ENCODE measurements at regions not wholly inside any gene's neighbourhood (a gene's known extent, or its start where the extent isn't known, plus 50 kb on each side); places are given as distances from the start of the nearest gene placed in this dataset.
A peak's percentile ranks its signal among the peaks of the same experiment; 100 is the strongest.

- peak overlapping the region; percentile 89 for H3K27ac Mint-ChIP-seq
- peak overlapping the region; percentile 55 for H3K4me3 ChIP-seq (ENCODE audit: low read length)
- H3K36me3 Mint-ChIP-seq (ENCODE audit: low read depth): no peaks in the 10 kb centered on the region
- ChIA-PET POLR2A (interaction anchor here (0.7 to 1.6 kb wide), 2 partner anchors 205 to 206 kb away, joined by 3 to 7 read pairs; partner anchors contain the start of gene CSGALNACT2), CTCF (no interaction called here)
- TF ChIP-seq CTCF (IDR thresholded peaks at IDR 0.05): no peak
- H3K9me3 Mint-ChIP-seq: no peaks in the 10 kb centered on the region
- peak overlapping the region in 1 of 2 donors; percentile 35 for H3K27ac ChIP-seq (ENCODE audit: low read depth in 1 of 2, low read length in 2 of 2)
- peak; percentile 26 to 87 (median 63) for DNase-seq
- H3K4me1 ChIP-seq (ENCODE audit: insufficient read depth, low read length): peaks cover 24% of the 10 kb centered on the region
- peaks cover 11 to 31% of the 10 kb centered on the region in 2 experiments for H3K27me3 ChIP-seq (ENCODE audit: control insufficient read depth in 1 of 2, insufficient read depth in 2 of 2, low read length in 2 of 2)
- peak; percentile 76 for ATAC-seq (ENCODE audit: poor library complexity)
- H3K27me3 Mint-ChIP-seq: peaks cover 16% of the 10 kb centered on the region
- no peaks in the 10 kb centered on the region for H3K36me3 ChIP-seq (ENCODE audit: insufficient read depth, low read length)
- H3K9me3 ChIP-seq (ENCODE audit: control insufficient read depth in 1 of 2, insufficient read depth in 1 of 2, low read length in 2 of 2): peaks cover 0 to 16% of the 10 kb centered on the region in 2 experiments
- H3K4me1 Mint-ChIP-seq (ENCODE audit: low read depth): peaks cover 16% of the 10 kb centered on the region
- H3K4me3 Mint-ChIP-seq: peak overlapping the region; percentile 87
- intact Hi-C loops (cut with DNase I, micrococcal nuclease): loop anchor here in 1 of 2 experiments (10.0 kb wide), 1 partner anchor 202 kb away; the partner anchor contains the start of gene CSGALNACT2
Measured at GRCh38 chr10:42932735-42933447, 144.0 kb upstream of the RET start.

- no peak for TF ChIP-seq CTCF (IDR thresholded peaks at IDR 0.05)
- ATAC-seq (ENCODE audit: poor library complexity) (peak; percentile 65), DNase-seq (peak in 8 of 14 experiments; percentile 12 to 74 (median 59))
- POLR2A ChIA-PET: interaction anchor here (1.0 to 1.6 kb wide), 2 partner anchors 205 to 295 kb away, joined by 6 to 7 read pairs; partner anchors contain the start of genes CSGALNACT2 and ZNF33B
- H3K4me1 ChIP-seq (ENCODE audit: insufficient read depth, low read length): peaks cover 24% of the 10 kb centered on the region
- Mint-ChIP-seq H3K27me3 (peaks cover 16% of the 10 kb centered on the region), H3K9me3 (no peaks in the 10 kb centered on the region), H3K27ac (peak overlapping the region; percentile 89), H3K4me1 (ENCODE audit: low read depth) (peaks cover 16% of the 10 kb centered on the region), H3K4me3 (peak overlapping the region; percentile 87), H3K36me3 (ENCODE audit: low read depth) (no peaks in the 10 kb centered on the region)
- peaks cover 0 to 13% of the 10 kb centered on the region in 2 experiments for H3K9me3 ChIP-seq (ENCODE audit: control insufficient read depth in 1 of 2, insufficient read depth in 1 of 2, low read length in 2 of 2)
- CTCF ChIA-PET: no interaction called here
- H3K27ac ChIP-seq (ENCODE audit: low read depth in 1 of 2, low read length in 2 of 2): peak overlapping the region in 1 of 2 donors; percentile 35
- peak overlapping the region; percentile 55 for H3K4me3 ChIP-seq (ENCODE audit: low read length)
- H3K36me3 ChIP-seq (ENCODE audit: insufficient read depth, low read length): no peaks in the 10 kb centered on the region
- intact Hi-C loops (cut with DNase I, micrococcal nuclease): loop anchor here in 1 of 2 experiments (10.0 kb wide), 1 partner anchor 201 kb away; the partner anchor contains the start of gene CSGALNACT2
- peaks cover 11 to 27% of the 10 kb centered on the region in 2 experiments for H3K27me3 ChIP-seq (ENCODE audit: control insufficient read depth in 1 of 2, insufficient read depth in 2 of 2, low read length in 2 of 2)
Measured at GRCh38 chr10:42933448-42934340, 143.2 kb upstream of the RET start.

GRCh38 chr10:42934351-42934811 is 142.5 kb upstream of the RET start:
- H3K36me3 Mint-ChIP-seq (ENCODE audit: low read depth): no peaks in the 10 kb centered on the region
- TF ChIP-seq CTCF (IDR thresholded peaks at IDR 0.05): no peak
- H3K9me3 Mint-ChIP-seq: no peaks in the 10 kb centered on the region
- no peak for ATAC-seq (ENCODE audit: poor library complexity)
- no peak for DNase-seq
- H3K4me3 ChIP-seq (ENCODE audit: low read length): no peak overlapping the region
- H3K4me1 Mint-ChIP-seq (ENCODE audit: low read depth): peaks cover 16% of the 10 kb centered on the region
- H3K27me3 Mint-ChIP-seq: peaks cover 20% of the 10 kb centered on the region
- H3K4me1 ChIP-seq (ENCODE audit: insufficient read depth, low read length): peaks cover 24% of the 10 kb centered on the region
- H3K27ac Mint-ChIP-seq: peak overlapping the region; percentile 89
- POLR2A ChIA-PET: interaction anchor here (1.0 to 1.6 kb wide), 2 partner anchors 204 to 296 kb away, joined by 6 to 7 read pairs; partner anchors contain the start of genes CSGALNACT2 and ZNF33B
- CTCF ChIA-PET: no interaction called here
- peaks cover 11 to 27% of the 10 kb centered on the region in 2 experiments for H3K27me3 ChIP-seq (ENCODE audit: control insufficient read depth in 1 of 2, insufficient read depth in 2 of 2, low read length in 2 of 2)
- peak overlapping the region; percentile 87 for H3K4me3 Mint-ChIP-seq
- H3K27ac ChIP-seq (ENCODE audit: low read depth in 1 of 2, low read length in 2 of 2): no peak overlapping the region
- no peaks in the 10 kb centered on the region for H3K36me3 ChIP-seq (ENCODE audit: insufficient read depth, low read length)
- intact Hi-C loops (cut with DNase I, micrococcal nuclease): loop anchor here in 1 of 2 experiments (10.0 kb wide), 1 partner anchor 200 kb away; the partner anchor contains the start of gene CSGALNACT2
- H3K9me3 ChIP-seq (ENCODE audit: control insufficient read depth in 1 of 2, insufficient read depth in 1 of 2, low read length in 2 of 2): peaks cover 0 to 13% of the 10 kb centered on the region in 2 experiments
